A673 (cell line): ENCODE measurements at regions not wholly inside any gene's neighbourhood (a gene's known extent, or its start where the extent isn't known, plus 50 kb on each side); places are given as distances from the start of the nearest gene placed in this dataset.
"Not testable (repeated sequence)": the region's sequence is repeated elsewhere in the genome, so short reads cannot be mapped to it uniquely, and the experiment has no call there.

Experiments used
- CTCF ChIP-seq: fragments of 300-800, 200-600 bp; sonication (generic); conservative IDR thresholded peaks from 2 replicates; pipeline ENCODE4 v1.5.1; 2017; ENCODE audit warnings: low read depth, mild to moderate bottlenecking, antibody characterized with exemption, low read length, moderate library complexity, mixed read lengths
- EZH2 ChIP-seq: fragments of 200-600 bp; sonication (generic); IDR thresholded peaks from 2 replicates; pipeline ENCODE4 v1.6.1; 2017; ENCODE audit warnings: borderline replicate concordance, low read depth, mild to moderate bottlenecking, mixed read lengths, antibody characterized with exemption, low read length; ENCODE audit not compliant: poor library complexity, severe bottlenecking

- TF ChIP-seq CTCF, EZH2: not testable (repeated sequence)
Measured at GRCh38 chr3:65252914-65253313, 565.1 kb upstream of the ADAMTS9 start.
